Fibroblast of the aortic adventitia (primary cell): ENCODE measurements at regions not wholly inside any gene's neighbourhood (a gene's known extent, or its start where the extent isn't known, plus 50 kb on each side); places are given as distances from the start of the nearest gene placed in this dataset.

Experiments used
- DNase-seq: peaks from one replicate; pipeline ENCODE4 v3.0.0-alpha.2; 2010; ENCODE audit warnings: low read depth
- H3K4me3 ChIP-seq: 2 replicates; pipeline ENCODE4 v1.5.1; 2011; ENCODE audit warnings: low read depth, mild to moderate bottlenecking, control low read depth, low read length, moderate library complexity
- CTCF ChIP-seq: IDR thresholded peaks from 2 replicates; pipeline ENCODE4 v1.5.1; 2011; ENCODE audit warnings: mild to moderate bottlenecking, low read length, control low read depth, inconsistent platforms; ENCODE audit not compliant: insufficient read depth

GRCh38 chr1:97976801-97977200, 56.0 kb upstream of the DPYD start:
- H3K4me3 ChIP-seq = no peak overlapping the region
- no peak for DNase-seq
- TF ChIP-seq CTCF = no peak
